ENCODE measurements at regions not wholly inside any gene's neighbourhood (a gene's known extent, or its start where the extent isn't known, plus 50 kb on each side); places are given as distances from the start of the nearest gene placed in this dataset.
"Not testable (repeated sequence)": the region's sequence is repeated elsewhere in the genome, so short reads cannot be mapped to it uniquely, and the experiment has no call there.

GRCh38 chr2:153622285-153622684, 143.7 kb upstream of the RPRM start:
- ChIA-PET POLR2A (no interaction called here), CTCF (no interaction called here)

- ChIA-PET CTCF (no interaction called here), POLR2A (no interaction called here)
Observed at GRCh38 chr2:153623020-153623419, 144.5 kb upstream of the RPRM start.

DNA sequence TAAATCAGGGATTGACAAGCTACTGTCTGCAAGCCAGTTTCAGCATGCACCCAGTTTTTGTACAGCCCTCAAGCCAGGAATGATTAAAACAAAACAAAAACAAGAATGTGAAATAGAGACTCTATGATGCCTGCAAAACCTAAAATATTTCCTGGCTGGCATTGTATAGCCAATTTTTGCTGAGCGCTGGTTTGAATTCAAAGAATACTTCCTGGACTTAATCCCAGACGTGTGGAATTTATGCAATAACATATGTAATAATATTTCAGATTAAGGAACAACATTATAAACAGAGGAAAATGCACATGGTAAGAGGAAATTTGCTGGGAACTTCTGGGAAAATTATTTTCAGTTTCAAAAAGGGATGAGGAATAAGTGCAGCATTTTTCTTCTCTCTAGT, 148.1 kb upstream of the RPRM start:
- POLR2A ChIA-PET, result no interaction called here
- CTCF ChIA-PET, result no interaction called here

GRCh38 chr2:153635494-153635893, 156.9 kb upstream of the RPRM start:
- ChIA-PET POLR2A (no interaction called here), CTCF (no interaction called here)

DNA sequence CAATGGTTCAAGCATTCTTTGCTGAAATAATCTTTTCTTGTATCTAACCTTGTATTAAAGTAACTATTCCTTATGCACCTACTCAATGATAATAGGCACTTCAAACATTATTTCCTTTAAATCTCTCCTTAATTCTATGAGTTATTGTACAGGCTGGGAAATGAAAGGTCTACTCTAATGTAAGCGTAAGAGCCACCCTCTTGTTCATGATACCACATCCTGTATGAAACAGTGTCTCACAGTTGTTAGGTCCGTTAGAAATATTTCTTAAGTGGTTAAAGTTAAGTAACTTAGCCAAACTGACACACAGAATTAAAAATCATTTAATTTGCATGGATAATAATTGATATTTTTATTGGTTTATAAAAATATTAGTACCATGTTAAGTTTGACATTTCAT, 162.5 kb upstream of the RPRM start:
- POLR2A ChIA-PET, result no interaction called here
- CTCF ChIA-PET, result no interaction called here

GRCh38 chr2:153644955-153645354, 166.4 kb upstream of the RPRM start:
- CTCF ChIA-PET, result no interaction called here
- POLR2A ChIA-PET, result no interaction called here

- ChIA-PET CTCF (no interaction called here), POLR2A (no interaction called here)
Observed at GRCh38 chr2:153645599-153645998, 167.0 kb upstream of the RPRM start.

DNA sequence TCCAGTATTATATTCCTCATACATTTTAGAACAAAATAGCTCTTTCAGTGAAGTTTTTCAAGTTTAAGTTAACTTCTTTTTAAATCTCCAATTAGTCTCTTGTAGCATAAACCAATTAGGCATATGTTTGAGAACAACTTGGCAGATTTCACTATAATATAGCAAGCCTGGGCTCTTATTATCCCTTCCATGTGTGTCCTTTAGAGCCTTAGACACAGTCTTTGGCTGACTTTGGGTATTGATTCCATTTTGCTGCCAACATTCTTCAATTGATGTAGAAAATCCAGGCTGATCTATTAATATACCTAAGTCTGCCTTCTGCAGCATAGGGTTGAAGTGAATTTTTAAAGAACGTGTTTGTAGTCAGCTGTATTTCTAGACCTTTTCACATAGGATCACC, 179.1 kb upstream of the RPRM start:
- ChIA-PET CTCF (no interaction called here), POLR2A (no interaction called here)

GRCh38 chr2:153661801-153662200, 183.2 kb upstream of the RPRM start:
- CTCF ChIA-PET, result no interaction called here
- POLR2A ChIA-PET, result no interaction called here

DNA sequence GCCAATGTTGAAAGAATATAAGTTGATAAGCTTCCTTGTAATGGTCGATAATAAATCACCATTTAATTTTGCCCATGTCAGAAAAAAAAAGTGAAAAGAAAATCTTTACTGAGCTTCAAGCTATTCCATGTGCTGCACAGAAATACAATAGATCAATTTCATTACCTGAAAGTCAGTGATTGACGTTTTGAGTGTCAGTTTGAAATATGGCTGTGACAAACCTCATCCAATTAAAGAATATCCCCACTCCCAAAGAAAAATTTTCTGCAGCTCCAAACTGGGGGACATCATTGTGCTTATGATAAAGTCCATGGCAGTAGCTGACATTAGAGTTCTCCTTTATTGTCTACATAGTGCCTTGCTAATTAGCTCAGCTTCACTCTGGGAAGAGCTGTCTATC, 184.8 kb upstream of the RPRM start:
- POLR2A ChIA-PET, result no interaction called here
- CTCF ChIA-PET, result no interaction called here

DNA sequence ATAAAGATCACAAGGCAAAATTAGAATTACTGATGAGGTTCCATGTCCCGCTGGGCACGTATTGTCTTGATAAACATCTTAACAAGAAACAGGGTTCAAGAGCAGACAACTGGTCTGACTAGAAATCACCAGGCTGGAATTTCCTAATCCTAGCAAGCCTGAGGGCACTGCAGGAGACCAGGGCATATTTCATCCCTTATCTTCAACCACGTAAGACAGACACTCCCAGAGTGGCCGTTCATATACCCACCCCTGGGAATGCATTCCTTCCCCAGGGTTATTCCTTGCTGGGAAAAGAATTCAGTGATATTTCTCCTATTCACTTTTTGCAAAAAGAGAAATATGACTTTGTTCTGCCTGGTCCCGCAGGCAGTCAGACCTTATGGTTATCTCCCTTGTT, 185.4 kb upstream of the RPRM start:
- POLR2A ChIA-PET, result not testable (repeated sequence)

DNA sequence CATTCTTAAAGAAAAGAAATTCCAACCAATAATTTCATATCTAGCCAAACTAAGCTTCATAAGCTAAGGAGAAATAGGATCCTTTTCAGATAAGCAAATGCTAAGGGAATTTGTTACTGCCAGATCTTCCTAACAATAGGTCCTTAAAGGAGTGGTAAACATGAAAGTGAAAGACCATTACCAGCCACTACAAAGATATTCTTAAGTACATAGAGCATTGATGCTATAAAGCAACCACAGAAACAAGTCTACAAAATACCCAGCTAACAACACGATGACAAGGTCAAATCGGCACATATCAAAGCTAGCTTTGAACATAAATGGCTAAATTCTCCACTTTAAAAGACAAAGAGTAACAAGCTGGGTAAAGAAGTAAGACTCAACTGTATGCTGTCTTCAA, 188.9 kb upstream of the RPRM start:
- CTCF ChIA-PET, result no interaction called here
- POLR2A ChIA-PET, result no interaction called here

More for the DNA sequence above, 185.4 kb upstream of the RPRM start:
- CTCF ChIA-PET, result not testable (repeated sequence)

DNA sequence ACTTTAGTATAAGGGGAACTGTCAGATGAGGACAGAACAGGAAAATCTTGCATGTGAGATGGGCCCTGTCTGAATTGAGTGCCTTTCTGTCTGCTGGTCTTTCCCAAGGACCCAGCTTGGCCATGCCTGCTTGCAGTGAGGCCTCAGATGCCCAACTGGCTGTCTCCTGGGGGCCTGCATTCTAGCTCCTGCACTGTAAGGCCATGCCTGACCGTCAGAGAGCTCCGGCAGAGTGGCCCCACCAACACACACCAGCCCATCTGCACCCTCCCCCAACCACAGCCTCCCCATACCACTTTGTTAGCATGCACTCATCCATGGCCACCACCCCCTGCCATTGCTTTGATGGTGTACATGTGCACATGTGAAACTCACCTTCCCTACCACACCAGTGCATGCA, 190.4 kb upstream of the RPRM start:
- POLR2A ChIA-PET, result no interaction called here
- CTCF ChIA-PET, result no interaction called here

GRCh38 chr2:153710128-153710527, 161.6 kb upstream of the GALNT13 start:
- ChIA-PET POLR2A (no interaction called here), CTCF (interaction anchor here (0.7 kb wide), 1 partner anchor 215 kb away, joined by 3 read pairs; no protein-coding TSS in a partner anchor)

DNA sequence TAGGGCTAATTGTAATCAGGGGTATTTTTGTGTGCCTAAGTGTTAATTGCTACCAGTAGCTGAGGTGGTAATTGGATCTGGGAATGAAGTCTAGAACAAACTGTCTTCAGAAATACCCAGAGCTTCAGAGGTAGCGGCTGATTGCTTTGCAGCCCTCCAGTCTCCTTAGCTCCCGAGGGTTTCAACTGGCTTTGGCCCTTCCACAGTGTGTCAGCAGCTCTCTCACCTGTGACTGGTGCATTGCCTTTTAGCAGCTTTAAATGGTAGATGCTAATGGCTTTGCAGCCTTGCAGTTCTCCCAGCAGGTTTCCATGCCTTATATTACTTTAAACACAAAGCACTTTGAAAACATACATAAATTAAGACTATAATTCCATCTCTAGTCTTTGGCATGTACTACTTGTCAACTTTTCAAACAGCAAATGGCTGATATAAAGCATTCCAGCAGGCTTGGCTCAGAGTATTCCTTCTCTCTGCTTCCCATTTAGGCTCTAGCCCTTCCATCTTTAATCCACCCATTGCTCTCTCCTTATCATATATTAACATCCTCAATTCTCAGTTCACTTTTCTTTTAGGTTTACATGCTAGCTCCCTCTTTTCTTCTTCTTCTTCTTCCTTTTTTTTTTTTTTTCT, 156.4 kb upstream of the GALNT13 start:
- POLR2A ChIA-PET, result no interaction called here
- CTCF ChIA-PET, result no interaction called here

DNA sequence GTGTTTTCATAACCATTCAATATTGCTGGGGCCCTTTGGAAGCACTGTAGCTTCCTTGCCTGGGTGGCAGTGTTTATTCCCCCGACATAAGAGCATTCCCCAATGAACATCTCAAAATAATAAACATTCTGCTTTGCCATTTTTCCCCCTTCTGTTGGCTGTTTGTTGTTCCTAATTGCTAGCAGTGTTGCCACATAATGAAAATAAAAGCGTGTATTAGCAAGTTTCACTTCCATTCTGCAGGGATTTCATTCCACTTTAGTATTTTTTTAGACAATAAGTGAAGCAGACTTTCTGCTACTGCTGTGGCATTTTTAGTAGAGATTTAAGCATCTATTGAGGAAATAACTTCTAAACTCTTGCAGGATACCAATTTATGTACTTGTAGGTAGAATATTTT, 154.7 kb upstream of the GALNT13 start:
- CTCF ChIA-PET, result no interaction called here

GRCh38 chr2:153739394-153739793, 132.3 kb upstream of the GALNT13 start:
- ChIA-PET CTCF (no interaction called here), POLR2A (no interaction called here)

More for the DNA sequence above, 154.7 kb upstream of the GALNT13 start:
- POLR2A ChIA-PET, result no interaction called here

- POLR2A ChIA-PET, result no interaction called here
- CTCF ChIA-PET, result no interaction called here
Observed at GRCh38 chr2:153761936-153762335, 109.8 kb upstream of the GALNT13 start.

GRCh38 chr2:153766415-153766814, 105.3 kb upstream of the GALNT13 start:
- ChIA-PET POLR2A (no interaction called here), CTCF (no interaction called here)

DNA sequence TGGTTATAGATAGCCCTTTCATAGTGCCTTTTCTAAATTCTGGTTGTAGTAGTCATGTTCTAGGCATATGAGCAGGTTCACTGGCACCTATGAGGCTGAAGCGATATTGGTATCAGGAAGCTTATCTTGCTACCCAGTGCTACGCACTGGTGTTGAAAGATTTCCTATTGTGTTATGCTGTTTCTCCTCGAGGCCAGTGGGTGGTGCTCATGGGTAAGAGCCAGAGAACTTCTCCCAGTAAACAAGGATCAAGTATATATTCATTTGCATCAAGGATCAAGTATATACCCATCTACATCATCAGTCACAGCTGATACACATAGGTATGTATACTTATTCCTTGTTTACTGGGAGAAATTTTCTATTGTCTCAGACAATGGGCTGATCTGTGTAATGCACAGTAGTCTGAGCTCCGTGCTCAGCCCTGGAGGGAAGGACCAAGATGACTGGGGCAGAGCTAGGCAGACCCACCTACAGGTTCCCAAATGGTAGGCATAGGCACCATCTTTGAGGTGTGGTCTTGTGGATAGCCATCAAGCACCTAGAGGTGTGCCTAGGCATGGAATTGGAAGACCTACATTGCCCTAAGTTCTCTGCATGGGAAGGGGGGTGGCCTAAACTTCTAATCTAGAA, 101.2 kb upstream of the GALNT13 start:
- CTCF ChIA-PET, result no interaction called here
- POLR2A ChIA-PET, result no interaction called here

- ChIA-PET POLR2A (no interaction called here), CTCF (no interaction called here)
Observed at GRCh38 chr2:153780241-153780640, 91.5 kb upstream of the GALNT13 start.

DNA sequence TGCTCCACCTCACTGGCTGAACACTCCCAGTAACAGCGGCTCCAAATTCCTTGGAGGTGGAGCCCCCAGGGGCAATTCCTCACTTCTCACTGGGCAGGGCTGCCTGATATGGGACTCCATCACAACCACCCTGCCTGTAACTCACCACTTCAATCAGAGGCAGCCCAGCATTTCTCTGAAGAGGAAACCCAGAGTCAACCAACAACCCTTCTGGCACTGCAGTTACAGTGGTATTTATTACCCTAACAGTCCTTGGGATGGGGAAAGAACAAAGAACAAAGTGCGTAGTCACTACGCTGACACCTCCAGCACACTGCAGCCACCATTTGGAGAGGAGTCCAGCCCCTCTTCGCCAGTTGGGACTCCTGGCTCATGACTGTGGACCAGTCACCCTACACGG, 85.7 kb upstream of the GALNT13 start:
- POLR2A ChIA-PET, result no interaction called here
- CTCF ChIA-PET, result no interaction called here

- POLR2A ChIA-PET, result no interaction called here
- CTCF ChIA-PET, result no interaction called here
Observed at GRCh38 chr2:153787612-153788011, 84.1 kb upstream of the GALNT13 start.
